Right lobe of liver (tissue), 4 donors: ENCODE measurements at regions not wholly inside any gene's neighbourhood (a gene's known extent, or its start where the extent isn't known, plus 50 kb on each side); places are given as distances from the start of the nearest gene placed in this dataset.

Source experiments
- CTCF ChIP-seq, 4 donors: fragments of 200-600 bp in 3 of 4; fragments of 450-650 bp in 1 of 4; IDR thresholded peaks; one replicate each; pipeline versions ENCODE4 v1.5.1 to v1.8.0; 2016 to 2022; ENCODE audit warnings: antibody characterized with exemption in 4 of 4, mild to moderate bottlenecking in 2 of 4
- POLR2A ChIP-seq: fragments of 450-650 bp; IDR thresholded peaks from one replicate; pipeline ENCODE4 v1.6.1; 2017; ENCODE audit warnings: antibody characterized with exemption, mild to moderate bottlenecking
- donor health status: DM: no; HTN: no; CAD: no.
- donor health status: DM: no; HTN: no; CAD: no.
- donor health status: DM: no; HTN: yes; CAD: no.

- TF ChIP-seq POLR2A (no peak), CTCF (IDR thresholded peaks at IDR 0.05) (no peak)
These were observed 229.6 kb downstream of the RAB11FIP2 start for GRCh38 chr10:117817116-117817515.
